Skin epidermis (tissue), 12 donors: ENCODE measurements at regions not wholly inside any gene's neighbourhood (a gene's known extent, or its start where the extent isn't known, plus 50 kb on each side); places are given as distances from the start of the nearest gene placed in this dataset.
"Not testable (repeated sequence)": the region's sequence is repeated elsewhere in the genome, so short reads cannot be mapped to it uniquely, and the experiment has no call there.

Experiments used
- H3K27ac ChIP-seq, 21 experiments: fragments of 200-600 bp; sonication (generic) in 11 of 21; one replicate each; pipeline ENCODE4 v1.5.0; 2020; ENCODE audit warnings: mild to moderate bottlenecking in 3 of 21, inconsistent platforms in 2 of 21, moderate library complexity in 2 of 21
- H3K4me3 ChIP-seq, 7 experiments: fragments of 200-600 bp; sonication (generic) in 2 of 7; one replicate each; pipeline ENCODE4 v1.5.0; 2020; ENCODE audit warnings: inconsistent platforms in 2 of 7, mild to moderate bottlenecking in 2 of 7, moderate library complexity in 1 of 7

DNA sequence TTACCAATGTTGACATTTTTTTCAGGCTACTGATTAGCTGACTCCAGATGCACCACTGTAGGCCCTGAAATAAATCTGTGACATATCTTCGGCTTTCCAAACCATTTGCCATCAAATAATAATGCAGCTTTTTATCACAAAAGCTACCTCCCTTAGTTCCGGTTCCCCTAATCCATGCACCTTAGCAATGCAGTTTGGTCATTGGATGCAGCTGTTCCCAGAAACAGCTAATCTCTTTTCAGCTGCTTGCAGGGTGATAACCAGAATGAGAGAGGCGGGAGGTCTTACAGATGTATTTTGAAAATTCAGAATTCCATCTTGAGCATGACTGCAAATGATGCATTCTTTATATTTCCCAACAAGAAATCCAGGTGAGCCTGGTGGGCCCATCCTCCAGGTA is 646.2 kb downstream of the SOX5 start:
- H3K27ac ChIP-seq = no peak overlapping the region
- H3K4me3 ChIP-seq = no peak overlapping the region

DNA sequence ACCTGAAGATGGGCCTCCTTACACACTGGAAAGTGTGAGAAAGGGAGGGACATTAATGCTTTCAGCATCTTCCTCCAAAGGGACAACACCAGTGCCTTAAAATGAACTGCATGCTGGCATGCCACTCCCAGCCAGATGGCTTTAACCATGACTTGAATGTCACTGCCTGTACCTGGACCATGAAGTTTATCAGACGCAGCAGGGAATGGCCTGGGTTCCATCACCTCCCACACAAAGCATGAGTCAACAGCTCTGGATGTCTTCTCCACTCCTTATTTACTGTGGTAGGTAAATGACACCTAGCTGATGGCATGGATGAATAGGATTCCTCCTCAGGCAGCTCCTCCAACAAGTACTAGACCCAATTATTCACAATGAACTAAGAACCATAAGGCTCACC is 645.6 kb downstream of the SOX5 start:
- Histone ChIP-seq H3K4me3 (no peak overlapping the region), H3K27ac (no peak overlapping the region)

DNA sequence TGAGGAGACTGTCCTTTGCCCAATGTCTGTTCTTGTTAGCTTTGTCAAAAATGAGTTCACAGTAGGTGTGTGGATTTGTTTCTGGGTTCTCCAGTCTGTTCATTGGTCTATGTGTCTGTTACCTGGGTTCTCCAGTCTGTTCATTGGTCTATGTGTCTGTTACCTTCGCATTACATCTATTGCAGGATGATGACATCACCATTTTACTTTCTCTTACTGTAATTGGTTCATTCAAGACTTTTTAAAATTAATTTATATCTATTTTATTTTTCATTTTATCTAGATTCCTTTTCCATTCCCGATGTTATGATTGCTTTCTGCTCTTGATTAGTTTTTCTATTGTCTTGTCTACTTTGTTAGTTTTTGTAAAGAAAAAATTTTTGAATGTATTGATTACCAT is 615.5 kb downstream of the SOX5 start:
- Histone ChIP-seq H3K27ac (no peak overlapping the region), H3K4me3 (no peak overlapping the region)

DNA sequence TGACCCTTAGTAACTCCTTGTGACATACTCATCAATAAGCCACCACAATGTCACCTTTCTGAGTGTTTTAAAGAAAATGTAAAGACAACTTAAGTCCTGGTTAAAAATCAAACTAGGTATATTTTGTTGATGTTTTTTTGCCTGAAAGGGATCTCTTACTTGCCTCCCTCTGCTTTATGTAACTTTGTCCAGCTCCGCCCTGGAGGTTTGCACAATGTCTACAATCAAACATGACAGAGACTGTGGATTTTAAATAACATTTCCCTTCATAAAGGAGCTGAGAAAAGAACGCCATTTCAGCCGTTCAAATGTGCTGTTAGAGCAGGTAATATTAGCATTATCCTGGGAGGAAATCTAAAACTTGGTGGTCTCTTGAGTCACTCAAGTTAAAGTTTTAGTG is 613.9 kb downstream of the SOX5 start:
- H3K27ac ChIP-seq = no peak overlapping the region
- H3K4me3 ChIP-seq = no peak overlapping the region

DNA sequence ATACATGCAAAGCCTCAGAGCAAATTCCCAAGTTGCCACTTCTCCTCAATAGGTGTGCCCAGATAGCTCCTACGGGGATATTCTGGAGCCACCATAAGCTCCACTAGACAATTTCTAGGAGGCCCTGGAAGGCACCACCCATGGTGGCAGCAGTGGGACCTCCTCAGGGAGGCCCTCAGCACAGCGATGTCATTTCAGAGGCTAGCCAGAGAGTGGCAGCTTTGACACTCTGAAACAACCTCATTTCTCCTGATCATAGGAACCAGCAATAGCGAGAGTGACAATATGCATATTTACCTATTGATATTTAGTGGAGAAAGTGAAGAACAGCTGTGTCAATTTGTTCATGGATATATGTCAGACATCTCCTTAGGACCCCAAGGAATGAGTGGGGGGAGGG is 612.3 kb downstream of the SOX5 start:
- Histone ChIP-seq H3K27ac (no peak overlapping the region), H3K4me3 (no peak overlapping the region)

DNA sequence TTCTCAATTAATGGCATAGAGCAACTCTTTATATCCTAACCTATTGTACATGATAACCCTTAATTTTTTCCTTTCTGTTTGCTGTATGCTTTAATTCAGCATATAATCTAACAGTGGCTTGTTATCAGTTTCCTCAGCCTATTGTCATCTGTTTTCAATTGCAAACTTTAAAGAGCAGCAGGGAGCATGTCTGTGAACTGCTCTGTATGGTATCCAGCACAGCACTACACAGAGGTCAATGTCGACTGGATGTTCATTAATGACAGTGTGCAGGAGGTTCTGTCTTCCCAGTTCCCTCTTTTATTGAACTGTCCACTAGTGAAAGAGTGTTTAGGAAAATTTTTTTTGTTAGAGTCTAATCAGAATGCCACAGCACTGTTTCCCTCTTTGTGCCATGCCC is 609.1 kb downstream of the SOX5 start:
- H3K27ac ChIP-seq = no peak overlapping the region
- no peak overlapping the region for H3K4me3 ChIP-seq

DNA sequence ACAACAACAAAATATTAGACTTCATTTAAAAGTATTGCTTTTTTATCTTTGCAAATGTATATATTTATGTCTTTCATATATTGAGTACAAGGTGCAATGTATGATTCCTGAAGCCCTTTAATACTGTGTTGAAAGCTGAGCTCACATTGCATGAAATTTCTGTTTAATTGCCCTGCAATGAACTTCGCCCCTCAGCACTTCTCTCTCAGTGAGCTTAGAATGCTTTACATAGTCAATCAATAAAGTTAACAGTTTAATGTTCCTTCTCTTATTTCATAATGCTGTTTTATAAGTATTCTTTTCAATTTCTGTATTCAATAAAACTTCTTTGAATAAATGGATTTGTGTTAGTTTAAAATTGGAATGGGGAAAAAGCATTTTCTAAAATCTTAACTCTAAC is 607.1 kb downstream of the SOX5 start:
- Histone ChIP-seq H3K27ac (no peak overlapping the region), H3K4me3 (no peak overlapping the region)

DNA sequence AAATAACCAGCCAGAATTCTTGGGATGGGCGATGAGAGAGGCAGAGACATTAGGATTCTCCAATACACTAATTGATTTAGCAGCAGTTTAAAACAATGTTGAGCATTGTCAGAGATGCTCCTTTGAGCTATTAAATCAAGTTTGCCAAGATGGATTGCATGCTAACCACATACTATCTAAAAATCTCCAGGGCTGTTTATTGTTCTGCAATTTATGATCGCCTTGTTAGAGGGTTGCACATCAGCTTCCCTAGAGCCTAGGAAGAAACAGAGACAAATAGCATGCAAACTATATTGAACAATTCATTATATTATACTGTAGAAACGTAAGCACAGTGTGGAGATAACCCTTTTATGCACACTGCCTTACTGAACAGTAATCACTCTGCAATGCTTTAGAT is 599.9 kb downstream of the SOX5 start:
- Histone ChIP-seq H3K27ac (no peak overlapping the region), H3K4me3 (no peak overlapping the region)

DNA sequence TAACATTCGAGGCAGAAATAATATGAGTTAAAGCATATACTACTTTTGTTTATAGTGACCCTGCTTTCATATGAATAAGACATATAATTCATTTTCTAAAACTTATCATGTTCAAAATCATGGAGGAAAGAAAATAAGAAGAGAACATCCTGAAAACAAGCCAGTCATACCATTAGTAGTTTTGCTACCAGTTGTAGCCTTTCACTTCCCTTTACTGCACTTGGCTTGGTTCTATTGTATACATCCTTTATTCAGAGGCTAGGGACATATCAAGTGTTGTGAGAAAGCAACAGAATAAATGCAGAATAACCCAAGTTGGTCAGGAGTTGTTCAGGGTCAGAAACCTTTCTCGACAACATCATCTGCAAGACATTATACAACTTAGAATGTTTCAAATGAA is 598.7 kb downstream of the SOX5 start:
- no peak overlapping the region for H3K4me3 ChIP-seq

DNA sequence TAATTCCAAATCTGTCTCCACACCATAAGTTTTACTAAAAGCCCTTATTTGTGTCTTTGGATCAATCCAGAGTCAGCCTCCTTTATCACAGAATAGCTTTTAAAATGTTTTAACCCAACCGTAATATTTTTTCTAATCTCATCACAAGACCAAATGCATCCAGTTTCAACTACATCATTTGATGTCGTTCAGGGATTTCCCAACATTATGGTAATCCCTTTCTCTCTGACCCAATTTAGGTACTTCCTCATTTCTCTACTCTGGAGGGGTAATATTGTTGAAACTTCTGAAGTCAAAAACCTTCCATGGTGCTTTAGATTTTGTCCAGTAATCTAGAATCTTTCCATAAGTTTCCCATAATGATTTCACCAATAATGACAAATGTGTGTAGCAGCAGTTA is 596.8 kb downstream of the SOX5 start:
- H3K4me3 ChIP-seq = no peak overlapping the region
- no peak overlapping the region for H3K27ac ChIP-seq

More for the DNA sequence above, 598.7 kb downstream of the SOX5 start:
- no peak overlapping the region for H3K27ac ChIP-seq

DNA sequence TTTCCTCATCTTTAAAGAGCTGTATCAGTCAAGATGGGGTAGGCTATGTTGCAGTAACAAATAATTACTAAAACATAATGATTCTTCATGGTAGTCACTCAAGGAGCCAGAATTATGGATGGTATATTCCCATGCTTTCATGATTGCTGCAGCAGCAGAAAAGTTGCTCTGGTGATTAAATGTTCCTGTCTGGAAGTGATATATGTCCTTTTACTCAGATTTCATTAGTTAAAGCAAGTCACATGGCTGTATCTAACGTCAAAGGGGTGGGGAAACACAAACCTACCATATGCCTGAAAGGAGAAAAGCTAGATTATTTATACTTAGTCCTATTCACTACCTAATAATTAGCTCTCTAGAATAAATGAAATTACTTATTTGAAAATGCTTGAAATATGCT is 594.7 kb downstream of the SOX5 start:
- H3K4me3 ChIP-seq = no peak overlapping the region

DNA sequence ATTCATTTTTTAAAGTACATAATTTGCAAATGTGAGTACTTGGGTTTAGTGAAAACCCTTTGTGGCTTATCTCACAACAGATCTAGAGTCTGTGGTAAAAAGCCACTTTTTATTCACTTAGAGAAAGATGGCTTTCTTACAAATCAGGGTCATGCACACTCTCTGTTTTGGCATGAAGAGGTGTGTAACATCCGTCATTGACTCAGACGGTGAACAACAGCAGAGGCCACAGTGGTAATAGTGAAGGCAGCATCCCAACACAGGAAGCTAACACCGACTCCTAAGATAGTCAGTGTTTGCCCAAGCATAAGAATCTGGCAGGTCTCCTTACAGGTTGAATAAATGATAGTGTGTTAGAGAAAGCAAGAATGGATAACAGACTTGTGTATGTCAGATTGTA is 593.0 kb downstream of the SOX5 start:
- H3K27ac ChIP-seq = no peak overlapping the region

More for the DNA sequence above, 594.7 kb downstream of the SOX5 start:
- H3K27ac ChIP-seq = no peak overlapping the region

DNA sequence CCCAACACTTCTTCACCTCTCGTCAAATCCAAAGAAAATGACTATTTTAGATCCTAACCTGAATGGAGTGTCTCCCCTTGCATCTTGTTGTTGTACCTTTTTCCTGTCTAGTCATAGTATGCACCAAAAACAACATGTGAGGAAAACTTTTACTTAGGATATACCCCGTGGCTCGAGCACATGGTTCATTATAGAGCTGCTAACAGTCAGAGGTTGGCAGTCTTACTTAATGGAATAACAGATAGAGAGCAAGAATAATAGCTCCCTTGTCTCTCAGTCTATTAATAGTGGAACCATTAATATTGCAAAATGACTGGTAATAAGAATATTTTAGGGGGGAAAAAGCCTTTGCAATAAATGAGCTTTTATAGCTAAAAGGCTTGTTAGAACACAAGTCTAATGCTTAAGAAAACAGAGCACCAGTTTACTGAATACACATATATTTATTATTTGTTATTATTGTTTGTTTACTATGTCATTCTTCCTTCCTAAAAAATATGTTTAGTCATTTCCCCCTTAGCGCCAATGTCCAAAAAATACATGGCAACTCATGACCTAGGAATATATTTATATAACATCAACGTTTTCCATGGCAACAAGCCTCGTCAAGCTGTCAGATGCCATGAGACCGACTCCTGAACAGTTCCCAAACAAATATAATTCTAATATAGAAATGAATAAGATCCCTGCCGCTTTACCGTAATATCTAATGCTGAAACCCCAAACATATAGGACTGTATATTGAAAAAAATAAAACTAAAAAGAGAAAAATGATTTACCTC is 592.4 kb downstream of the SOX5 start:
- H3K4me3 ChIP-seq = no peak overlapping the region
- H3K27ac ChIP-seq = no peak overlapping the region

More for the DNA sequence above, 593.0 kb downstream of the SOX5 start:
- H3K4me3 ChIP-seq = no peak overlapping the region

DNA sequence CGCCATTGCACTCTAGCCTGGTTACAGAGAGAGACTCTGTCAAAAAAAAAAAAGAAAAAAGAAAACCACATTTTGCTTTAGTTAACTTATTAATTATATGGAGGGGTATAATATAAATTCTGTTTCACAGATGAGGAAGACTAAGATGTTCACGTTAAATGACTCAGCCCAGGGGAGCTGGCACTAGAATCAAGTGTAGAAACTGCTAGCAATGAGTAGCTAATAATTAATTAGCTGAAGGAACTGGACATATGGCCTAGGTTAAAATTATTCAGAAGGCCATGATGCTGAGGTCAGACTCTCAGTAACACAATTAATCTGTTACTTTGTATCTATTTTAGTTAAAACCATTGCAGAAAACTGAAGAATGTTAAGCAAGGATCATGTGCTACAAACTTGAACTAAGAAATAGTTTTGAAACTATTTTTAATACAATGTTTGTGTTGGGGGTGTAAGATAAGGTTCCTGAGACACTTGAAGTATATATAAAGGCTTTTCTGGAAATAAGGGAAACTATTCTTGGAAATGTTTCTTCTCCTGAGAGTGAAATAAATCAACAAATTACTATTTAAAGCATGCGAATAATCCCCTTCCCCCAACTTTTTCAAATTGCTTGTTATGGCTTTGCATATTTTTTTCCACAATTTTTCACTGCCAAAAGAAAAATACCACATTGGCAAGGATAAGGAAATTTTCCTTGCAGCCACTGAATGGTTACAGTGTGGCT is 589.3 kb downstream of the SOX5 start:
- Histone ChIP-seq H3K4me3 (no peak overlapping the region), H3K27ac (no peak overlapping the region)

DNA sequence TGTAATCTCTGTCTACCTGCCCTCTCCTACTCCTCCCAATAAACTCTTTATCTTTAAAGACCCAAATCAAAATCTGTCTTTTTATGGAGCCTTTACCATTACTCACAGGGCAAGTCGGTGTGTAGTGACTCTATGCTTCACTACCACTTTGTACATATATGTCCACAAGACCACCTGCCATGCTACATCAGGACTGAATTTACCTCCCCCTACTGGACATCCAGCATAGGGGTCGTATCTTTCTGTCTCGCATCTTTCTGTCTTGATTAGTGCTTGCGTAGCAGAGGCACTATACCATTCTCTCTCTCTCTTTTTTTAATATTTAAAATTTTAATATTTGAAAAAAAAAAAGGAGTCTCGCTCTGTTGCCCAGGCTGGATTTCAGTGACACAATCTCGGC is 587.5 kb downstream of the SOX5 start:
- Histone ChIP-seq H3K27ac (no peak overlapping the region), H3K4me3 (no peak overlapping the region)

DNA sequence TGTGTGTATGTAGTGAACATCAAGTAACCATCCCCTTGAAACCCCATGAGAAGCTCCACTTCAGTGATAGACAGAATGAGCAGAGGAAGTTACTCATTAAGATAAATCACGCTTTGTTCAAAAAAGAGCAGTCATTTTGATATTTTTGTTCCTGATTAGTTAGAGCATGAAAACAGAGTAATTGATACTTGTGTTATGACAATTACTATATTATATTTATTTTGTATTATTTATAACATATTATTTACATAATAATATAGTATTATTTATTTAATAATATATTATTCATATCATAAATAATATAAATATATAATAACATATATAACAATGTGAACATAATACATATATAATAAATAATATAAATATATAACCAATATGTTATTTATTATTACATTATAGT is 580.9 kb downstream of the SOX5 start:
- H3K4me3 ChIP-seq = no peak overlapping the region
- H3K27ac ChIP-seq = no peak overlapping the region

DNA sequence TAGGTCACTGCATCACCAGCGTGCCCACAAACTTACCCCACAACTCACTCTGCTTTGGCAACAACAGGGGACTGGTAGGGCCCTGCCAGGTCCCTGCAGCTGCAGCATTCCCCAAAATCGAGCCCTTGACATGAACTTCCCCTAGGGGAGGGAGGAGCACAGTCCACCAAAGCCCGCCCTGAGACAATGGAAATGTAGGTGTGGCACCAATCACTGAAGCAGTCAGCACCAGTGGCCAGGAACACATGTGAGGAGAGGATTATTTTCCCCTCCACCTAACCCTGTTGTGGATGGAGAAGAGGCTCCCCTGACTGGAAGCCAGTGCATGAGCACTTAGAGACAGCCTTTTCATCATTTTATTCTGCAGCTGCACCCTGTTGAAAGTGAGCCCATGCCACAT is 573.8 kb downstream of the SOX5 start:
- no peak overlapping the region for H3K27ac ChIP-seq
- no peak overlapping the region for H3K4me3 ChIP-seq

DNA sequence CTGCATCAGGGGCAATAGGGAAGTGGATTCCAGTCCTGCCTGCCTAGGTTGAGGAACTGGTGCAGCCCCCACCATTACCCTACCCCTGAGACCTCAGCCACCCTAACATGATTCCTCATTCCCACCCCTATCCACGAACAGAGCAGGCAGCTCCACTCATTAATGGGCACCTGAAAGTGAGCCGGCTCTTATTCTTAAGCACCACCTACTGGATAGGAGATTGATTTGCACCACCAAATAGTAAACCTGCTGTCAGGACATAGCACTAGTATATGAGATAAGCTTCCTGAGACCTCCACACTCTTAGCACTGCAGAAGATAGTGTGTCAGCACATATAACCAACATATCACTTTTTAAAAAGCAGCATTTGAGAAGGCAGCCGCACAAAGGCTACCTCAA is 573.2 kb downstream of the SOX5 start:
- Histone ChIP-seq H3K27ac (no peak overlapping the region), H3K4me3 (no peak overlapping the region)

DNA sequence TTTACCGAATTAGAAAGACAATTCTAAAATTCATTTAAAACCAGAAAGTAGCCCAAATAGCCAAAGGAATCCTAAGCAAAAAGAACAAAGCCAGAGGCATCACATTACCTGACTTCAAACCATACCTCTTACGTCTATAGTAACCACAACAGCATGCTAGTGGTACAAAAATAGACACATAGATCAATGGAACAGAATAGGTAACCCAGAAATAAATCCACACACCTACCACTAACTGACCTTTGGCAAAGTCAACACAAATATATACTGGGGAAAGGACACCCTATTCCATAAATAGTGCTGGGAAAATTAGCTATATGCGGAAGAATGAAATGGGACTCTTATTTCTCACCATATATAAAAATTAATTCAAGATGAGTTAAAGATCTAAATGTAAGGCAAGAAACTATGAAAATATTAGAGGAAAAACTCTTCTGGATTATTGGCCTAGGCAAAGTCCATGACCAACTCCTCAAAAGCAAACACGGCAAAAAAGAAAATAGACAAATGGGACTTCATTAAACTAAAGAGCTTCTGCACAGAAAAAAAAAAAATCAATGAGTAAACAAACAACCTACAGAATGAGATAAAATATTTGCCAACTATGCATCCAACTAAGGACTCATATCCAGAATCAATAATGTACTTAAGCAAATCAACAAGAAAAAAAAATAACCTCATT is 568.9 kb downstream of the SOX5 start:
- Histone ChIP-seq H3K27ac (no peak overlapping the region), H3K4me3 (no peak overlapping the region)

DNA sequence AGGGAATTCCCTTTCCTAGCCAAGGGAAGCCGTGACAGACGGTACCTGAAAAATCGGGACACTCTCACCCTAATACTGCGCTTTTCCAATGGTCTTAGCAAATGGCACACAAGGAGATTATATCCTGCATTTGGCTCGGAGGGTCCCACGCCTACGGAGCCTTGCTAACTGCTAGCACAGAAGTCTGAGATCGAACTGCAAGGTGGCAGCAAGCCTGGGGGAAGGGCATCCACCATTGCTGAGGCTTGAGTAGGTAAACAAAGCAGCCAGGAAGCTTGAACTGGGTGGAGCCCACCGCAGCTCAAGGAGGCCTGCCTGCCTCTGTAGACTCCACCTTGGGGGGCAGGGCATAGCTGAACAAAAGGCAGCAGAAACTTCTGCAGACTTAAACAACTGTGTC is 560.6 kb downstream of the SOX5 start:
- not testable (repeated sequence) for H3K27ac ChIP-seq

DNA sequence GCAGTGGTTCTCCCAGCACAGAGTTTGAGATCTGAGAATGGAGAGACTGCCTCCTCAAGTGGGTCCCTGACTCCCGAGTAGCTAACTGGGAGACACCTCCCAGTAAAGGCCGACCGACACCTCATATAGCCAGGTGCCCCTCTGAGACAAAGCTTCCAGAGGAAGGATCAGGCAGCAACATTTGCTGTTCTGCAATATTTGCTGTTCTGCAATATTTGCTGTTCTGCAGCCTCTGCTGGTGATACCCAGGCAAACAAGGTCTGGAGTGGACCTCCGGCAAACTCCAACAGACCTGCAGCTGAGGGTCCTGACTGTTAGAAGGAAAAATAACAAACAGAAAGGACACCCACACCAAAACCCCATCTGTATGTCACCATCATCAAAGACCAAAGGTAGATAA is 560.2 kb downstream of the SOX5 start:
- H3K27ac ChIP-seq = not testable (repeated sequence)

More for the DNA sequence above, 560.6 kb downstream of the SOX5 start:
- H3K4me3 ChIP-seq = not testable (repeated sequence)

More for the DNA sequence above, 560.2 kb downstream of the SOX5 start:
- H3K4me3 ChIP-seq = not testable (repeated sequence)
